Endothelial cell of umbilical vein (primary cell): ENCODE measurements at regions not wholly inside any gene's neighbourhood (a gene's known extent, or its start where the extent isn't known, plus 50 kb on each side); places are given as distances from the start of the nearest gene placed in this dataset.

ENCODE experiments used
- BruUV-seq: library from RNA; stranded (reverse); fragments of 400-500 nt; replicated peaks from 2 replicates; lab custom pipeline; 2021; lab: Mats Ljungman, UMichigan
- CTCF ChIA-PET: fragments of 300-600, 350-600 bp; sonication (Branson Sonifier 250); formaldehyde crosslinking; loops from one replicate; lab custom pipeline; 2021; ENCODE audit warnings: antibody characterized with exemption, inconsistent platforms; lab: Charles Lee
- POLR2A ChIA-PET: fragments of 300-600, 350-600 bp; sonication (Branson Sonifier 250); formaldehyde crosslinking; loops from one replicate; lab custom pipeline; 2021; ENCODE audit warnings: antibody characterized with exemption, inconsistent platforms; lab: Charles Lee
- DNase-seq: peaks from one replicate; pipeline ENCODE4 v3.0.0-alpha.2; 2011; ENCODE audit warnings: low read depth, low spot score
- FAIRE-seq: peaks from 2 replicates; lab custom pipeline; 2011; peaks lifted over from hg19 to GRCh38; lab: Jason Lieb, UNC
- H2AFZ ChIP-seq: 2 replicates; pipeline ENCODE4 v1.6.0; 2012; ENCODE audit warnings: low read depth, low read length, control low read depth, inconsistent platforms
- H3K27ac ChIP-seq: 2 replicates; pipeline ENCODE4 v1.5.1; 2011; ENCODE audit warnings: low read depth, mild to moderate bottlenecking, control low read depth, low read length, moderate library complexity; ENCODE audit not compliant: insufficient read depth
- H3K27me3 ChIP-seq, 2 experiments: 2 replicates each; pipeline versions ENCODE4 v1.6.0 to v1.6.1; 2011; ENCODE audit warnings: low read length in 2 of 2, mixed read lengths in 1 of 2; ENCODE audit not compliant: control insufficient read depth in 2 of 2, insufficient read depth in 2 of 2
- H3K36me3 ChIP-seq, 2 experiments: 2 replicates in 1 of 2; 3 replicates in 1 of 2; pipeline ENCODE4 v1.5.1; 2011; ENCODE audit warnings: low read length in 2 of 2, mild to moderate bottlenecking in 1 of 2, moderate library complexity in 1 of 2; ENCODE audit not compliant: control insufficient read depth in 2 of 2, insufficient read depth in 2 of 2; ENCODE audit errors: extremely low read depth in 1 of 2
- H3K4me1 ChIP-seq: 3 replicates; pipeline ENCODE4 v1.5.1; 2011; ENCODE audit warnings: mild to moderate bottlenecking, low read length; ENCODE audit not compliant: control insufficient read depth, insufficient read depth; ENCODE audit errors: extremely low read depth
- H3K4me2 ChIP-seq: 2 replicates; pipeline ENCODE4 v1.6.1; 2011; ENCODE audit warnings: low read length, control low read depth, mixed read lengths; ENCODE audit not compliant: insufficient read depth
- H3K4me3 ChIP-seq, 3 experiments: fragments of 200-600 bp in 1 of 3; sonication (generic), shearing (Covaris generic) in 1 of 3; replicated peaks in 1 of 3; 2 replicates each; pipeline ENCODE4 v1.5.1; 2011 to 2016; ENCODE audit warnings: control low read depth in 3 of 3, low read length in 3 of 3, mild to moderate bottlenecking in 2 of 3, inconsistent platforms in 1 of 3, low read depth in 1 of 3, moderate library complexity in 1 of 3; ENCODE audit not compliant: insufficient read depth in 1 of 3
- H3K79me2 ChIP-seq: 2 replicates; pipeline ENCODE4 v1.6.0; 2012; ENCODE audit warnings: low read length, inconsistent platforms; ENCODE audit not compliant: control insufficient read depth, insufficient read depth
- H3K9ac ChIP-seq: replicated peaks from 2 replicates; pipeline ENCODE3; 2011; ENCODE audit warnings: low read length, control low read depth; ENCODE audit not compliant: insufficient read depth; ENCODE audit errors: extremely low read depth
- H3K9me1 ChIP-seq: replicated peaks from 3 replicates; pipeline ENCODE4 v1.6.0; 2011; ENCODE audit warnings: mild to moderate bottlenecking, low read length; ENCODE audit not compliant: control insufficient read depth, insufficient read depth; ENCODE audit errors: extremely low read depth
- H3K9me3 ChIP-seq: replicated peaks from 2 replicates; pipeline ENCODE4 v1.5.1; 2012; ENCODE audit warnings: low read length, inconsistent platforms; ENCODE audit not compliant: control insufficient read depth, insufficient read depth
- H4K20me1 ChIP-seq: replicated peaks from 2 replicates; pipeline ENCODE3; 2011; ENCODE audit warnings: mild to moderate bottlenecking, low read length; ENCODE audit not compliant: control insufficient read depth, insufficient read depth; ENCODE audit errors: extremely low read depth
- EZH2 ChIP-seq: IDR thresholded peaks from 2 replicates; pipeline ENCODE4 v1.6.1; 2012; ENCODE audit warnings: borderline replicate concordance, low read depth, mild to moderate bottlenecking, moderate library complexity, low read length, inconsistent platforms; ENCODE audit not compliant: severe bottlenecking
- FOS ChIP-seq: IDR thresholded peaks from 2 replicates; pipeline ENCODE4 v1.6.1; 2011; ENCODE audit warnings: mild to moderate bottlenecking, low read length, moderate library complexity, borderline replicate concordance; ENCODE audit not compliant: insufficient read depth
- GATA2 ChIP-seq: IDR thresholded peaks from 2 replicates; pipeline ENCODE4 v1.7.0; 2011; ENCODE audit warnings: low read depth, mild to moderate bottlenecking, moderate library complexity, mixed read lengths, low read length; ENCODE audit not compliant: insufficient read length, insufficient read depth
- JUN ChIP-seq: IDR thresholded peaks from 2 replicates; pipeline ENCODE4 v1.6.1; 2011; ENCODE audit warnings: borderline replicate concordance, low read depth; ENCODE audit not compliant: insufficient read length, insufficient read depth
- MYC ChIP-seq: IDR thresholded peaks from one replicate; pipeline ENCODE4 v1.6.1; 2011; ENCODE audit warnings: mild to moderate bottlenecking, low read depth, low read length
- POLR2A ChIP-seq: IDR thresholded peaks from 2 replicates; pipeline ENCODE4 v1.6.1; 2012; ENCODE audit warnings: low read depth, mild to moderate bottlenecking, control low read depth, low read length
- POLR2AphosphoS5 ChIP-seq: IDR thresholded peaks from 2 replicates; pipeline ENCODE4 v1.6.1; 2012; ENCODE audit warnings: low read depth, mild to moderate bottlenecking, control low read depth, low read length, moderate library complexity; ENCODE audit not compliant: insufficient read depth
- dilution Hi-C: fragments of 300-500 bp; cut with MboI; formaldehyde crosslinking; loops from one replicate; pipeline ENCODE4 v1.15.0; 2019; ENCODE audit warnings: low sequenced_read_pairs; ENCODE audit not compliant: extremely low pct_ligation_motif_present
- intact Hi-C: fragments of 100-400 bp; cut with micrococcal nuclease; formaldehyde crosslinking; loops from one replicate; pipeline ENCODE4 v1.10.0; 2022
- TF ChIP-seq, protein P1 (sequence below), 2 donors: IDR thresholded peaks; 1 replicate in 1 of 2; 2 replicates in 1 of 2; pipeline ENCODE4 v1.5.1; 2011; ENCODE audit warnings: low read length in 2 of 2, mild to moderate bottlenecking in 2 of 2, moderate library complexity in 2 of 2, control low read depth in 1 of 2, inconsistent platforms in 1 of 2, low read depth in 1 of 2; ENCODE audit not compliant: insufficient read depth in 1 of 2; ENCODE audit errors: extremely low read depth in 1 of 2
- TF ChIP-seq, protein P2 (sequence below): IDR thresholded peaks from 2 replicates; pipeline ENCODE4 v1.6.1; 2011; ENCODE audit not compliant: insufficient read depth, insufficient read length

DNA sequence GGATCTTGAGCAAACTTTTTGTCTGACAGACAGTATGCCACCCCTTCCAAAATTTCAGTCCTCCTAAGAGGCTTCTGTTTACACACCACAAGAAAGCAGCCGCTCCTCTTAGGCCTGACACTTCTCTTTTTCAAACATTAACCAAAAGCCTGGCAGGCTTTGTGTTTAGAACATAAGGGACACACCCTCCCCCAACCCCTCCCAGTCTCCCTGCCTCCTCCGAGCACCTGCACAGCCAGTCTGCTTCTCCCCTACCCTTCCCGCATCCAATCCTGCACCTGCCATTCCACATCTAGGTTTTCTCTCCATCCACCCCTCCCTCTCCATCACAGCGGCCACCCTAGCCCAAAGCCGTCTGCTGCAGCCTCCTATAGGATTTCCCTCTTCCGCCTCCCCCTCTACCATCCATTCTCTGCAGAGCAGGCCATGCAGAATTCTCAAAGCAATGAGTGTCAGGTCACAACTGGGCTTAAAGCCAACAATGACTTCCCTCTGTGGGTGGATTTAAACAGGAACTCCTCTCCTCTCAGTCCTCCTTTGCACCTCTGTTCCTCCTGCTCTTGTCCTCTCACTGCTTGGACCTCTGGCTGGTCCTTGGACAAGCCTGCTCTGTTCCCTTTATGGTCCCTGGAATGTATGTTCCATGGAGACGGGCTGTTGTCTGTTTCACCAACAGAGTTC is 478.2 kb downstream of the NPHP4 start:
- no peak overlapping the region for H3K4me3 ChIP-seq
- H3K4me2 ChIP-seq: no peak overlapping the region
- no peak overlapping the region for H2AFZ ChIP-seq
- TF ChIP-seq POLR2A (no peak), GATA2 (no peak), EZH2 (no peak)
- no peaks in the 10 kb centered on the region for H3K9me3 ChIP-seq
- dilution Hi-C loops: no loop called here
- H3K4me1 ChIP-seq: no peaks in the 10 kb centered on the region
- DNase-seq: no peak
- ChIA-PET POLR2A (no interaction called here), CTCF (interaction anchor here (1.8 kb wide), 1 partner anchor 396 kb away, joined by 6 read pairs; no protein-coding TSS in a partner anchor)
- no peaks in the 10 kb centered on the region for H3K36me3 ChIP-seq
- no peaks in the 10 kb centered on the region for H3K9me1 ChIP-seq
- intact Hi-C loops: loop anchor here (1.0 kb wide), 1 partner anchor 379 kb away; no protein-coding TSS in a partner anchor
- BruUV-seq: no TSS peak
- no peaks in the 10 kb centered on the region for H3K27me3 ChIP-seq
- H3K9ac ChIP-seq: no peak overlapping the region
- H3K27ac ChIP-seq: no peak overlapping the region
- H4K20me1 ChIP-seq: no peaks in the 10 kb centered on the region
- H3K79me2 ChIP-seq: no peaks in the 10 kb centered on the region
- FAIRE-seq: no peak

DNA sequence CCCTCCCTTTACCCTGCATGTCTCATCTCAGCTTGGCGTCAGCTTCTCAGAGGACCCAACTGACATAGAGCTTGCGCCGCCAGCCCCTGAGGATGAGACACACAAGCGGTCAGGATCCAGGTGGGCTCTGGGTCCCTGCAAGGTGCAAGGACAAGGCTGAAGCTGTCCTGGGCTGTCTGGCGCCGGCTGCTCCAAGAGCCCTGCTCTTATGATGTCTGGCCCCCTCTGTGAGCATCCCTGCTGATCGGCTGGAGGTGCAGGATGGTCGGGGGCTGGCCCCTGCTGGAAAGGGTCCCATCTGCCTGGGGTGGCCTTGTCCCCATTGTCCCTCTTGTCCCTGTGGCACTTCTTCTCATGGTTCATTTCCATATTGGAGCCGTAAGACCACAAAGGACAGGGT is 479.0 kb downstream of the NPHP4 start:
- CTCF ChIA-PET: interaction anchor here (6.2 kb wide), 1 partner anchor 461 kb away, joined by 69 read pairs; no protein-coding TSS in a partner anchor

More for the DNA sequence above, 479.0 kb downstream of the NPHP4 start:
- Histone ChIP-seq H3K4me1 (no peaks in the 10 kb centered on the region), H3K79me2 (no peaks in the 10 kb centered on the region), H3K9me3 (no peaks in the 10 kb centered on the region), H3K4me3 (no peak overlapping the region), H3K27ac (no peak overlapping the region), H3K36me3 (no peaks in the 10 kb centered on the region), H3K9me1 (no peaks in the 10 kb centered on the region), H3K9ac (no peak overlapping the region), H4K20me1 (no peaks in the 10 kb centered on the region), H3K4me2 (no peak overlapping the region), H3K27me3 (no peaks in the 10 kb centered on the region), H2AFZ (no peak overlapping the region)
- DNase-seq (no peak), FAIRE-seq (no peak)
- intact Hi-C loops: no loop called here
- TF ChIP-seq POLR2A (no peak), EZH2 (no peak), POLR2AphosphoS5 (no peak), MYC (no peak), FOS (no peak), GATA2 (no peak), JUN (no peak)
- TF ChIP-seq, protein P1, sequence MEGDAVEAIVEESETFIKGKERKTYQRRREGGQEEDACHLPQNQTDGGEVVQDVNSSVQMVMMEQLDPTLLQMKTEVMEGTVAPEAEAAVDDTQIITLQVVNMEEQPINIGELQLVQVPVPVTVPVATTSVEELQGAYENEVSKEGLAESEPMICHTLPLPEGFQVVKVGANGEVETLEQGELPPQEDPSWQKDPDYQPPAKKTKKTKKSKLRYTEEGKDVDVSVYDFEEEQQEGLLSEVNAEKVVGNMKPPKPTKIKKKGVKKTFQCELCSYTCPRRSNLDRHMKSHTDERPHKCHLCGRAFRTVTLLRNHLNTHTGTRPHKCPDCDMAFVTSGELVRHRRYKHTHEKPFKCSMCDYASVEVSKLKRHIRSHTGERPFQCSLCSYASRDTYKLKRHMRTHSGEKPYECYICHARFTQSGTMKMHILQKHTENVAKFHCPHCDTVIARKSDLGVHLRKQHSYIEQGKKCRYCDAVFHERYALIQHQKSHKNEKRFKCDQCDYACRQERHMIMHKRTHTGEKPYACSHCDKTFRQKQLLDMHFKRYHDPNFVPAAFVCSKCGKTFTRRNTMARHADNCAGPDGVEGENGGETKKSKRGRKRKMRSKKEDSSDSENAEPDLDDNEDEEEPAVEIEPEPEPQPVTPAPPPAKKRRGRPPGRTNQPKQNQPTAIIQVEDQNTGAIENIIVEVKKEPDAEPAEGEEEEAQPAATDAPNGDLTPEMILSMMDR (IDR thresholded peaks at IDR 0.05; ENCODE audit: extremely low read depth in 1 of 2, insufficient read depth in 1 of 2, low read depth in 1 of 2, low read length in 2 of 2): no peak
- TF ChIP-seq, protein P2, sequence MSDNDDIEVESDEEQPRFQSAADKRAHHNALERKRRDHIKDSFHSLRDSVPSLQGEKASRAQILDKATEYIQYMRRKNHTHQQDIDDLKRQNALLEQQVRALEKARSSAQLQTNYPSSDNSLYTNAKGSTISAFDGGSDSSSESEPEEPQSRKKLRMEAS: no peak
- POLR2A ChIA-PET: no interaction called here
- no TSS peak for BruUV-seq
- dilution Hi-C loops: no loop called here
